Endothelial cell of umbilical vein (primary cell): ENCODE measurements at regions not wholly inside any gene's neighbourhood (a gene's known extent, or its start where the extent isn't known, plus 50 kb on each side); places are given as distances from the start of the nearest gene placed in this dataset.

Experiments
- BruUV-seq: library from RNA; stranded (reverse); fragments of 400-500 nt; replicated peaks from 2 replicates; lab custom pipeline; 2021; lab: Mats Ljungman, UMichigan
- CTCF ChIA-PET: fragments of 300-600, 350-600 bp; sonication (Branson Sonifier 250); formaldehyde crosslinking; loops from one replicate; lab custom pipeline; 2021; ENCODE audit warnings: antibody characterized with exemption, inconsistent platforms; lab: Charles Lee
- POLR2A ChIA-PET: fragments of 300-600, 350-600 bp; sonication (Branson Sonifier 250); formaldehyde crosslinking; loops from one replicate; lab custom pipeline; 2021; ENCODE audit warnings: antibody characterized with exemption, inconsistent platforms; lab: Charles Lee
- DNase-seq: peaks from one replicate; pipeline ENCODE4 v3.0.0-alpha.2; 2011; ENCODE audit warnings: low read depth, low spot score
- FAIRE-seq: peaks from 2 replicates; lab custom pipeline; 2011; peaks lifted over from hg19 to GRCh38; lab: Jason Lieb, UNC
- H2AFZ ChIP-seq: 2 replicates; pipeline ENCODE4 v1.6.0; 2012; ENCODE audit warnings: low read depth, low read length, control low read depth, inconsistent platforms
- H3K27ac ChIP-seq: 2 replicates; pipeline ENCODE4 v1.5.1; 2011; ENCODE audit warnings: low read depth, mild to moderate bottlenecking, control low read depth, low read length, moderate library complexity; ENCODE audit not compliant: insufficient read depth
- H3K27me3 ChIP-seq, 2 experiments: 2 replicates each; pipeline versions ENCODE4 v1.6.0 to v1.6.1; 2011; ENCODE audit warnings: low read length in 2 of 2, mixed read lengths in 1 of 2; ENCODE audit not compliant: control insufficient read depth in 2 of 2, insufficient read depth in 2 of 2
- H3K36me3 ChIP-seq, 2 experiments: 2 replicates in 1 of 2; 3 replicates in 1 of 2; pipeline ENCODE4 v1.5.1; 2011; ENCODE audit warnings: low read length in 2 of 2, mild to moderate bottlenecking in 1 of 2, moderate library complexity in 1 of 2; ENCODE audit not compliant: control insufficient read depth in 2 of 2, insufficient read depth in 2 of 2; ENCODE audit errors: extremely low read depth in 1 of 2
- H3K4me1 ChIP-seq: 3 replicates; pipeline ENCODE4 v1.5.1; 2011; ENCODE audit warnings: mild to moderate bottlenecking, low read length; ENCODE audit not compliant: control insufficient read depth, insufficient read depth; ENCODE audit errors: extremely low read depth
- H3K4me2 ChIP-seq: 2 replicates; pipeline ENCODE4 v1.6.1; 2011; ENCODE audit warnings: low read length, control low read depth, mixed read lengths; ENCODE audit not compliant: insufficient read depth
- H3K4me3 ChIP-seq, 3 experiments: fragments of 200-600 bp in 1 of 3; sonication (generic), shearing (Covaris generic) in 1 of 3; replicated peaks in 1 of 3; 2 replicates each; pipeline ENCODE4 v1.5.1; 2011 to 2016; ENCODE audit warnings: control low read depth in 3 of 3, low read length in 3 of 3, mild to moderate bottlenecking in 2 of 3, inconsistent platforms in 1 of 3, low read depth in 1 of 3, moderate library complexity in 1 of 3; ENCODE audit not compliant: insufficient read depth in 1 of 3
- H3K79me2 ChIP-seq: 2 replicates; pipeline ENCODE4 v1.6.0; 2012; ENCODE audit warnings: low read length, inconsistent platforms; ENCODE audit not compliant: control insufficient read depth, insufficient read depth
- H3K9ac ChIP-seq: replicated peaks from 2 replicates; pipeline ENCODE3; 2011; ENCODE audit warnings: low read length, control low read depth; ENCODE audit not compliant: insufficient read depth; ENCODE audit errors: extremely low read depth
- H3K9me1 ChIP-seq: replicated peaks from 3 replicates; pipeline ENCODE4 v1.6.0; 2011; ENCODE audit warnings: mild to moderate bottlenecking, low read length; ENCODE audit not compliant: control insufficient read depth, insufficient read depth; ENCODE audit errors: extremely low read depth
- H3K9me3 ChIP-seq: replicated peaks from 2 replicates; pipeline ENCODE4 v1.5.1; 2012; ENCODE audit warnings: low read length, inconsistent platforms; ENCODE audit not compliant: control insufficient read depth, insufficient read depth
- H4K20me1 ChIP-seq: replicated peaks from 2 replicates; pipeline ENCODE3; 2011; ENCODE audit warnings: mild to moderate bottlenecking, low read length; ENCODE audit not compliant: control insufficient read depth, insufficient read depth; ENCODE audit errors: extremely low read depth
- CTCF ChIP-seq, 2 donors: IDR thresholded peaks; 1 replicate in 1 of 2; 2 replicates in 1 of 2; pipeline ENCODE4 v1.5.1; 2011; ENCODE audit warnings: low read length in 2 of 2, mild to moderate bottlenecking in 2 of 2, moderate library complexity in 2 of 2, control low read depth in 1 of 2, inconsistent platforms in 1 of 2, low read depth in 1 of 2; ENCODE audit not compliant: insufficient read depth in 1 of 2; ENCODE audit errors: extremely low read depth in 1 of 2
- EZH2 ChIP-seq: IDR thresholded peaks from 2 replicates; pipeline ENCODE4 v1.6.1; 2012; ENCODE audit warnings: borderline replicate concordance, low read depth, mild to moderate bottlenecking, moderate library complexity, low read length, inconsistent platforms; ENCODE audit not compliant: severe bottlenecking
- FOS ChIP-seq: IDR thresholded peaks from 2 replicates; pipeline ENCODE4 v1.6.1; 2011; ENCODE audit warnings: mild to moderate bottlenecking, low read length, moderate library complexity, borderline replicate concordance; ENCODE audit not compliant: insufficient read depth
- GATA2 ChIP-seq: IDR thresholded peaks from 2 replicates; pipeline ENCODE4 v1.7.0; 2011; ENCODE audit warnings: low read depth, mild to moderate bottlenecking, moderate library complexity, mixed read lengths, low read length; ENCODE audit not compliant: insufficient read length, insufficient read depth
- JUN ChIP-seq: IDR thresholded peaks from 2 replicates; pipeline ENCODE4 v1.6.1; 2011; ENCODE audit warnings: borderline replicate concordance, low read depth; ENCODE audit not compliant: insufficient read length, insufficient read depth
- MYC ChIP-seq: IDR thresholded peaks from one replicate; pipeline ENCODE4 v1.6.1; 2011; ENCODE audit warnings: mild to moderate bottlenecking, low read depth, low read length
- POLR2A ChIP-seq: IDR thresholded peaks from 2 replicates; pipeline ENCODE4 v1.6.1; 2012; ENCODE audit warnings: low read depth, mild to moderate bottlenecking, control low read depth, low read length
- POLR2AphosphoS5 ChIP-seq: IDR thresholded peaks from 2 replicates; pipeline ENCODE4 v1.6.1; 2012; ENCODE audit warnings: low read depth, mild to moderate bottlenecking, control low read depth, low read length, moderate library complexity; ENCODE audit not compliant: insufficient read depth
- dilution Hi-C: fragments of 300-500 bp; cut with MboI; formaldehyde crosslinking; loops from one replicate; pipeline ENCODE4 v1.15.0; 2019; ENCODE audit warnings: low sequenced_read_pairs; ENCODE audit not compliant: extremely low pct_ligation_motif_present
- intact Hi-C: fragments of 100-400 bp; cut with micrococcal nuclease; formaldehyde crosslinking; loops from one replicate; pipeline ENCODE4 v1.10.0; 2022
- TF ChIP-seq, protein P1 (sequence below): IDR thresholded peaks from 2 replicates; pipeline ENCODE4 v1.6.1; 2011; ENCODE audit not compliant: insufficient read depth, insufficient read length

- H3K9me1 ChIP-seq: no peaks in the 10 kb centered on the region
- DNase-seq (no peak), FAIRE-seq (no peak)
- TF ChIP-seq GATA2: no peak
- TF ChIP-seq MYC: no peak
- TF ChIP-seq JUN: no peak
- TF ChIP-seq, protein P1, sequence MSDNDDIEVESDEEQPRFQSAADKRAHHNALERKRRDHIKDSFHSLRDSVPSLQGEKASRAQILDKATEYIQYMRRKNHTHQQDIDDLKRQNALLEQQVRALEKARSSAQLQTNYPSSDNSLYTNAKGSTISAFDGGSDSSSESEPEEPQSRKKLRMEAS: no peak
- TF ChIP-seq POLR2A: no peak
- no peak for TF ChIP-seq POLR2AphosphoS5
- TF ChIP-seq FOS: no peak
- no peak for TF ChIP-seq EZH2
- TF ChIP-seq CTCF (IDR thresholded peaks at IDR 0.05; ENCODE audit: extremely low read depth in 1 of 2, insufficient read depth in 1 of 2, low read depth in 1 of 2, low read length in 2 of 2): no peak
- ChIA-PET CTCF (no interaction called here), POLR2A (no interaction called here)
- no peak overlapping the region for H3K4me2 ChIP-seq
- H3K27ac ChIP-seq: no peak overlapping the region
- H3K4me3 ChIP-seq: no peak overlapping the region
- no peaks in the 10 kb centered on the region for H3K4me1 ChIP-seq
- peaks cover 2% of the 10 kb centered on the region for H3K9me3 ChIP-seq
- intact Hi-C loops: no loop called here
- H4K20me1 ChIP-seq: no peaks in the 10 kb centered on the region
- no peaks in the 10 kb centered on the region for H3K79me2 ChIP-seq
- H3K36me3 ChIP-seq: no peaks in the 10 kb centered on the region
- BruUV-seq: no TSS peak
- dilution Hi-C loops: no loop called here
- H3K27me3 ChIP-seq: no peaks in the 10 kb centered on the region
- no peak overlapping the region for H2AFZ ChIP-seq
- H3K9ac ChIP-seq: no peak overlapping the region
Observed at GRCh38 chr1:17911791-17912190, 156.7 kb downstream of the ACTL8 start.
